SK-N-SH (cell line): ENCODE measurements at regions not wholly inside any gene's neighbourhood (a gene's known extent, or its start where the extent isn't known, plus 50 kb on each side); places are given as distances from the start of the nearest gene placed in this dataset.

Source experiments
- CTCF ChIA-PET: fragments of 300-600, 350-600 bp; formaldehyde crosslinking; extraction: SDS; loops from one replicate; lab custom pipeline; 2021; lab: Yijun Ruan, JAX
- POLR2A ChIA-PET: fragments of 350-600 bp; sonication (Branson Sonifier 250); formaldehyde crosslinking; extraction: SDS; loops from one replicate; lab custom pipeline; 2020; ENCODE audit warnings: antibody characterized with exemption, inconsistent platforms; lab: Yijun Ruan, JAX
- DNase-seq: peaks from one replicate; pipeline ENCODE4 v3.0.0; 2012
- H2AFZ ChIP-seq: fragments of 200-600 bp; sonication (generic); 2 replicates; pipeline ENCODE4 v1.8.1; 2016; ENCODE audit warnings: antibody characterized with exemption, mild to moderate bottlenecking, low read depth
- H3F3A ChIP-seq: fragments of 200-600 bp; sonication (generic); replicated peaks from 2 replicates; pipeline ENCODE3; 2016; ENCODE audit warnings: antibody characterized with exemption, mild to moderate bottlenecking; ENCODE audit not compliant: insufficient read depth
- H3K27ac ChIP-seq, 2 experiments: fragments of 200-500 bp in 1 of 2; fragments of 200-600 bp in 1 of 2; sonication (Bioruptor generic) in 1 of 2; sonication (generic), shearing (Covaris generic) in 1 of 2; 2 replicates each; pipeline versions ENCODE4 v1.5.1 to v1.6.1; 2014 to 2016; ENCODE audit warnings: low read depth in 2 of 2, inconsistent platforms in 1 of 2, low read length in 1 of 2, mild to moderate bottlenecking in 1 of 2, mixed read lengths in 1 of 2
- H3K27me3 ChIP-seq: fragments of 200-600 bp; sonication (generic), shearing (Covaris generic); 2 replicates; pipeline ENCODE4 v1.6.1; 2016; ENCODE audit warnings: mixed run types; ENCODE audit not compliant: insufficient read depth
- H3K36me3 ChIP-seq, 2 experiments: fragments of 200-500 bp in 1 of 2; fragments of 200-600 bp in 1 of 2; sonication (Bioruptor generic) in 1 of 2; sonication (generic) in 1 of 2; replicated peaks in 1 of 2; 2 replicates each; pipeline versions ENCODE3 to v1.5.1; 2014 to 2016; ENCODE audit warnings: low read length in 1 of 2, mild to moderate bottlenecking in 1 of 2; ENCODE audit not compliant: insufficient read depth in 2 of 2, control insufficient read depth in 1 of 2
- H3K4me1 ChIP-seq, 2 experiments: fragments of 200-500 bp in 1 of 2; fragments of 200-600 bp in 1 of 2; sonication (Bioruptor generic) in 1 of 2; sonication (generic), shearing (Covaris generic) in 1 of 2; 2 replicates each; pipeline versions ENCODE4 v1.5.1 to v1.6.1; 2014 to 2016; ENCODE audit warnings: low read depth in 1 of 2, low read length in 1 of 2, mixed run types in 1 of 2; ENCODE audit not compliant: insufficient read depth in 2 of 2, control insufficient read depth in 1 of 2
- H3K4me2 ChIP-seq: fragments of 200-600 bp; sonication (generic), shearing (Covaris generic); 2 replicates; pipeline ENCODE4 v1.6.1; 2017; ENCODE audit warnings: mixed run types
- H3K4me3 ChIP-seq, 2 experiments: fragments of 200-500 bp in 1 of 2; fragments of 200-600 bp in 1 of 2; sonication (Bioruptor generic) in 1 of 2; sonication (generic), shearing (Covaris generic) in 1 of 2; 2 replicates each; pipeline versions ENCODE4 v1.5.1 to v1.8.1; 2014 to 2016; ENCODE audit warnings: low read depth in 2 of 2, inconsistent platforms in 1 of 2, low read length in 1 of 2, mild to moderate bottlenecking in 1 of 2, mixed read lengths in 1 of 2, moderate library complexity in 1 of 2
- H3K79me2 ChIP-seq: fragments of 200-600 bp; sonication (generic); 2 replicates; pipeline ENCODE4 v1.8.1; 2017; ENCODE audit warnings: mild to moderate bottlenecking; ENCODE audit not compliant: insufficient read depth
- H3K9ac ChIP-seq: fragments of 200-600 bp; sonication (generic); 2 replicates; pipeline ENCODE4 v1.6.1; 2017; ENCODE audit warnings: mixed run types
- H3K9me2 ChIP-seq: fragments of 200-600 bp; sonication (generic); 2 replicates; pipeline ENCODE4 v1.6.1; 2017; ENCODE audit warnings: mixed run types
- H3K9me3 ChIP-seq: fragments of 200-600 bp; sonication (generic); 2 replicates; pipeline ENCODE4 v1.6.1; 2017; ENCODE audit warnings: mixed run types, mild to moderate bottlenecking, moderate library complexity
- H4K20me1 ChIP-seq: fragments of 200-600 bp; sonication (generic); 2 replicates; pipeline ENCODE4 v1.6.1; 2017; ENCODE audit warnings: mild to moderate bottlenecking, mixed run types; ENCODE audit not compliant: insufficient read depth
- EP300 ChIP-seq, 2 experiments: IDR thresholded peaks; 2 replicates each; pipeline versions ENCODE4 v1.4.0 to v1.6.1; 2012; ENCODE audit warnings: borderline replicate concordance in 1 of 2, low read depth in 1 of 2, low read length in 1 of 2
- FOXJ3 ChIP-seq: sonication (generic); formaldehyde crosslinking; IDR thresholded peaks from 2 replicates; pipeline ENCODE4 v1.5.1; 2020; ENCODE audit warnings: mild to moderate bottlenecking, missing genetic modification reagents
- GABPA ChIP-seq: IDR thresholded peaks from 2 replicates; pipeline ENCODE4 v1.4.0; 2012; ENCODE audit warnings: low read depth, mild to moderate bottlenecking
- GATA2 ChIP-seq: sonication (generic); formaldehyde crosslinking; IDR thresholded peaks from 2 replicates; pipeline ENCODE4 v1.5.0; 2020; ENCODE audit warnings: mild to moderate bottlenecking, missing genetic modification reagents
- JUND ChIP-seq: IDR thresholded peaks from 2 replicates; pipeline ENCODE4 v1.4.0; 2012
- MAX ChIP-seq: IDR thresholded peaks from 2 replicates; pipeline ENCODE4 v1.4.0; 2012; ENCODE audit warnings: low read depth
- MXI1 ChIP-seq: IDR thresholded peaks from 2 replicates; pipeline ENCODE4 v1.6.1; 2012; ENCODE audit warnings: mild to moderate bottlenecking, low read depth, low read length, improper control_type of control experiment
- NFIC ChIP-seq: IDR thresholded peaks from 2 replicates; pipeline ENCODE4 v1.4.0; 2012; ENCODE audit warnings: borderline replicate concordance
- PBX3 ChIP-seq: IDR thresholded peaks from 2 replicates; pipeline ENCODE4; 2012
- RCOR1 ChIP-seq: fragments of 150-350 bp; IDR thresholded peaks from 2 replicates; pipeline ENCODE4 v1.6.1; 2017; ENCODE audit warnings: antibody characterized with exemption, low read length
- SIN3A ChIP-seq: IDR thresholded peaks from 2 replicates; pipeline ENCODE4 v1.6.1; 2012; ENCODE audit warnings: low read depth, mild to moderate bottlenecking, low read length, moderate library complexity, borderline replicate concordance
- SMC3 ChIP-seq: IDR thresholded peaks from 2 replicates; pipeline ENCODE4 v1.6.1; 2012; ENCODE audit warnings: low read depth, low read length, improper control_type of control experiment
- TEAD4 ChIP-seq: IDR thresholded peaks from 2 replicates; pipeline ENCODE4 v1.4.0; 2012; ENCODE audit warnings: mild to moderate bottlenecking, borderline replicate concordance; ENCODE audit not compliant: insufficient read depth
- USF1 ChIP-seq: IDR thresholded peaks from 2 replicates; pipeline ENCODE4 v1.4.0; 2012; ENCODE audit warnings: low read depth, borderline replicate concordance
- USF2 ChIP-seq: fragments of 150-350 bp; IDR thresholded peaks from 2 replicates; pipeline ENCODE4 v1.6.1; 2017; ENCODE audit warnings: antibody characterized with exemption, low read length, low read depth, borderline replicate concordance
- YY1 ChIP-seq: IDR thresholded peaks from 2 replicates; pipeline ENCODE4 v1.4.0; 2012; ENCODE audit warnings: low read depth, mild to moderate bottlenecking
- ZBTB33 ChIP-seq: IDR thresholded peaks from 2 replicates; pipeline ENCODE4 v1.4.0; 2012; ENCODE audit warnings: low read depth, borderline replicate concordance
- WGBS: methylation state at CpG from one replicate; pipeline ENCODE4 v1.1.6; 2017; ENCODE audit warnings: low lambda C conversion rate; 5-methylcytosine and 5-hydroxymethylcytosine counted together

- no peaks in the 10 kb centered on the region for H4K20me1 ChIP-seq
- no peaks in the 10 kb centered on the region for H3K9me3 ChIP-seq
- H3F3A ChIP-seq: no peaks in the 10 kb centered on the region
- TF ChIP-seq RCOR1: no peak
- no peak for TF ChIP-seq GABPA
- TF ChIP-seq TEAD4: no peak
- H3K79me2 ChIP-seq: no peaks in the 10 kb centered on the region
- CTCF ChIA-PET: no interaction called here
- H3K27ac ChIP-seq: no peak overlapping the region
- H3K9me2 ChIP-seq: no peaks in the 10 kb centered on the region
- H3K27me3 ChIP-seq: no peaks in the 10 kb centered on the region
- no peak overlapping the region for H3K4me2 ChIP-seq
- H3K4me3 ChIP-seq: no peak overlapping the region
- no CpG with 5 or more reads among the region's 1 CpG for WGBS
- POLR2A ChIA-PET: no interaction called here
- no peak overlapping the region for H3K9ac ChIP-seq
- H3K4me1 ChIP-seq: no peaks in the 10 kb centered on the region
- H3K36me3 ChIP-seq: no peaks in the 10 kb centered on the region
- H2AFZ ChIP-seq: no peak overlapping the region
- no peak for DNase-seq
Observed at GRCh38 chr1:30484668-30485067, 238.7 kb downstream of the MATN1 start.

GRCh38 chr1:30479575-30479974 lies 243.8 kb downstream of the MATN1 start:
- no peak for DNase-seq
- Histone ChIP-seq H3K79me2 (no peaks in the 10 kb centered on the region), H3K36me3 (no peaks in the 10 kb centered on the region), H3K27me3 (no peaks in the 10 kb centered on the region), H3K9me2 (no peaks in the 10 kb centered on the region), H3K27ac (no peak overlapping the region), H3F3A (no peaks in the 10 kb centered on the region), H4K20me1 (no peaks in the 10 kb centered on the region), H3K4me1 (no peaks in the 10 kb centered on the region), H2AFZ (no peak overlapping the region), H3K9me3 (no peaks in the 10 kb centered on the region), H3K4me2 (no peak overlapping the region), H3K9ac (no peak overlapping the region), H3K4me3 (no peak overlapping the region)
- ChIA-PET CTCF (interaction anchor here (1.0 kb wide), 1 partner anchor 228 kb away, joined by 4 read pairs; no protein-coding TSS in a partner anchor), POLR2A (no interaction called here)
- TF ChIP-seq NFIC: no peak
- no peak for TF ChIP-seq ZBTB33
- no peak for TF ChIP-seq TEAD4
- TF ChIP-seq RCOR1: no peak
- no peak for TF ChIP-seq YY1
- TF ChIP-seq EP300 (IDR thresholded peaks at IDR 0.05; ENCODE audit: borderline replicate concordance in 1 of 2, low read depth in 1 of 2, low read length in 1 of 2): no peak
- no peak for TF ChIP-seq USF1
- TF ChIP-seq SMC3: no peak
- TF ChIP-seq JUND: no peak
- TF ChIP-seq USF2: no peak
- no peak for TF ChIP-seq MAX
- no peak for TF ChIP-seq SIN3A
- TF ChIP-seq MXI1: no peak
- no peak for TF ChIP-seq FOXJ3 (CRISPR knock-in tag)
- TF ChIP-seq GATA2 (CRISPR knock-in tag): no peak
- TF ChIP-seq GABPA: no peak
- TF ChIP-seq PBX3: no peak
- WGBS: 35% methylated on average over 7 of the region's 7 CpGs
